Calu3 (cell line): ENCODE measurements at regions not wholly inside any gene's neighbourhood (a gene's known extent, or its start where the extent isn't known, plus 50 kb on each side); places are given as distances from the start of the nearest gene placed in this dataset.

ENCODE experiments used
- BruUV-seq: library from RNA; stranded (reverse); fragments of 400-500 nt; replicated peaks from 2 replicates; lab custom pipeline; 2021; lab: Mats Ljungman, UMichigan
- CTCF ChIA-PET: fragments of 300-600 bp; sonication (Branson Sonifier 250); formaldehyde crosslinking; loops from one replicate; lab custom pipeline; 2022; ENCODE audit warnings: antibody characterized with exemption; lab: Charles Lee
- DNase-seq: peaks from one replicate; pipeline ENCODE4 v3.0.0; 2022
- H3K27ac Mint-ChIP-seq: one replicate; pipeline ENCODE4 v1.8.0; 2022; ENCODE audit warnings: mixed read lengths; ENCODE audit not compliant: unreplicated experiment
- H3K27me3 Mint-ChIP-seq: one replicate; pipeline ENCODE4 v1.8.0; 2022; ENCODE audit warnings: mixed read lengths; ENCODE audit not compliant: unreplicated experiment
- H3K36me3 Mint-ChIP-seq: one replicate; pipeline ENCODE4 v1.8.0; 2022; ENCODE audit warnings: mild to moderate bottlenecking, moderate library complexity, mixed read lengths; ENCODE audit not compliant: insufficient read depth, unreplicated experiment
- H3K4me1 Mint-ChIP-seq: one replicate; pipeline ENCODE4 v1.8.0; 2022; ENCODE audit warnings: mild to moderate bottlenecking, low read depth, mixed read lengths; ENCODE audit not compliant: unreplicated experiment
- H3K4me3 Mint-ChIP-seq: one replicate; pipeline ENCODE4 v1.8.0; 2022; ENCODE audit warnings: mild to moderate bottlenecking, low read depth, moderate library complexity, mixed read lengths; ENCODE audit not compliant: unreplicated experiment
- H3K9me3 Mint-ChIP-seq: one replicate; pipeline ENCODE4 v1.8.0; 2022; ENCODE audit warnings: low read depth, mixed read lengths; ENCODE audit not compliant: unreplicated experiment
- intact Hi-C: fragments of 100-400 bp; cut with micrococcal nuclease; formaldehyde crosslinking; loops from one replicate; pipeline ENCODE4 v1.10.0; 2022; ENCODE audit not compliant: unreplicated experiment
- TF ChIP-seq, protein P1 (sequence below): fragments of 200-600 bp; IDR thresholded peaks from one replicate; pipeline ENCODE4 v1.8.0; 2022; ENCODE audit warnings: antibody characterized with exemption; ENCODE audit not compliant: unreplicated experiment

DNA sequence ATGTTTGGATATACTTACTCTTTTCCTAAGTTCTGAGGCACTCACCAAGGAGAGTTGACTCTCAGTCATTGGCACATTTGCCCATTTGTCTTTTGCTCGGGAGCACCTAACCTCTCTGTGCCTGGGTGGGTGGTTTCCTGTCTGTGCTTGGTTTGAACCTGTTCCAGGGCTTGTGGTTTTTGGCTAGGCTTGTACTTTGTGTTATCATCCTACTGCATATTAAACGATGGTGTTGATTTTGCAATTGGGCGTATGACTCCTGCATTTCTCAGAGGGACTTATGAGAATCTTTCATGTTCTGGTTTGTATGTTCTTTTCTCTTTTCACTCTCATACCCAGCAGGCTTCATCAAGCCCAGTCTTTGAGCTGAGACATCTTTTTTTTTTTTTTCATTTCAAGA lies 161.7 kb downstream of the BTC start:
- intact Hi-C loops = no loop called here
- peak; percentile 73 for DNase-seq
- TF ChIP-seq, protein P1, sequence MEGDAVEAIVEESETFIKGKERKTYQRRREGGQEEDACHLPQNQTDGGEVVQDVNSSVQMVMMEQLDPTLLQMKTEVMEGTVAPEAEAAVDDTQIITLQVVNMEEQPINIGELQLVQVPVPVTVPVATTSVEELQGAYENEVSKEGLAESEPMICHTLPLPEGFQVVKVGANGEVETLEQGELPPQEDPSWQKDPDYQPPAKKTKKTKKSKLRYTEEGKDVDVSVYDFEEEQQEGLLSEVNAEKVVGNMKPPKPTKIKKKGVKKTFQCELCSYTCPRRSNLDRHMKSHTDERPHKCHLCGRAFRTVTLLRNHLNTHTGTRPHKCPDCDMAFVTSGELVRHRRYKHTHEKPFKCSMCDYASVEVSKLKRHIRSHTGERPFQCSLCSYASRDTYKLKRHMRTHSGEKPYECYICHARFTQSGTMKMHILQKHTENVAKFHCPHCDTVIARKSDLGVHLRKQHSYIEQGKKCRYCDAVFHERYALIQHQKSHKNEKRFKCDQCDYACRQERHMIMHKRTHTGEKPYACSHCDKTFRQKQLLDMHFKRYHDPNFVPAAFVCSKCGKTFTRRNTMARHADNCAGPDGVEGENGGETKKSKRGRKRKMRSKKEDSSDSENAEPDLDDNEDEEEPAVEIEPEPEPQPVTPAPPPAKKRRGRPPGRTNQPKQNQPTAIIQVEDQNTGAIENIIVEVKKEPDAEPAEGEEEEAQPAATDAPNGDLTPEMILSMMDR = no peak
- H3K27me3 Mint-ChIP-seq = no peaks in the 10 kb centered on the region
- CTCF ChIA-PET = interaction anchor here (1.2 to 1.5 kb wide), 3 partner anchors 17 to 35 kb away, joined by 3 to 4 read pairs (median 3); no protein-coding TSS in a partner anchor
- peaks cover 11% of the 10 kb centered on the region for H3K36me3 Mint-ChIP-seq
- H3K4me1 Mint-ChIP-seq = peaks cover 49% of the 10 kb centered on the region
- H3K9me3 Mint-ChIP-seq = peaks cover 6% of the 10 kb centered on the region
- BruUV-seq = no TSS peak
- peak overlapping the region; percentile 92 for H3K27ac Mint-ChIP-seq
- H3K4me3 Mint-ChIP-seq = peak overlapping the region; percentile 46

DNA sequence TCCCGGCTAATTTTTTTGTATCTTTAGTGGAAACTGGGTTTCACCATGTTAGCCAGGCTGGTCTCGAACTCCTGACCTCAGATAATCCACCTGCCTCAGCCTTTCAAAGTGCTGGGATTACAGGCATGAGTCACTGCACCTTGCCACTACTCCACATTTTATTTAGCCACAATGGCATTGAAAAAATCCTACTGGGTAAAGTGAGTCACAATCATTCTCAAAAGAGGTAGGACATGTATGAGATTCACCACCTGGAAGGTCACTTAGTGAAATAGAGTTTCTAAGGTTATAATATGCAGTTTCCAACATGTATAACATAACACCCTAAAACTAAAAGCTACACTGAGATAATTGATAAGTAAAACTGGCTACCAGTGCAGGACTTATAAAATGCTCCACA lies 159.2 kb downstream of the BTC start:
- H3K27ac Mint-ChIP-seq = peak overlapping the region; percentile 33
- no peaks in the 10 kb centered on the region for H3K27me3 Mint-ChIP-seq
- CTCF ChIA-PET = no interaction called here
- H3K9me3 Mint-ChIP-seq = peaks cover 3% of the 10 kb centered on the region
- H3K4me3 Mint-ChIP-seq = no peak overlapping the region
- peaks cover 5% of the 10 kb centered on the region for H3K36me3 Mint-ChIP-seq
- no TSS peak for BruUV-seq
- intact Hi-C loops = no loop called here
- H3K4me1 Mint-ChIP-seq = peaks cover 40% of the 10 kb centered on the region
- TF ChIP-seq, protein P1 = no peak
- no peak for DNase-seq

DNA sequence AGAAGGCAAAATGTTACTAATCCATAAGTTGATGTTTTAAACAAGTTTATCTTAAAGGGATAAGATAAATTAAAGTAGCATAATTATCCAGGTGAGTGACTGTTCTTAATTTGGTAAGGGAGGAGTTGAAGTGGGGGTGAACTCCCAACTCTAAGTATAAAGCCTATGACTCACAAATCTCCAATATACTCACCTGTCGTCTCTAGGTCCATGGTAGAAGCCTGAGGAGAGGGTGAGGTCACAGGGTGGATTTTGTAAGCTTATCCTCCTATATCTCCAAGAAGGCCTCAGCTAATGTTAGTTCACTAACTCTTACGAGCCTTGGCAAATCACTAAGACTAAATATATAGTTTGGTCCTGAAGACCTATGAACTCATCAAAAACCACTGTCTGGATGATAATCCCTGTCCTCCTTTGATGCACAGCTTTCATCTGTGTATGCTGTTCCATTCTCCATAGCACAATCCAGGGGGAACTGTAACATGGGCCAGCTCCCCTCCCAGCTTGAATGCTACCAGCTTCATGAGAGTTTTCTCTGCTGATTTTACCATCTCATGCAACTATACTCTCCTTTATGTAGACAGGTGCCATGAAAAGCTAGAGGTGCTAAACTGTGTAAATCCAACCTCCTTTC lies 158.7 kb downstream of the BTC start:
- no peak for DNase-seq
- CTCF ChIA-PET = no interaction called here
- H3K9me3 Mint-ChIP-seq = no peaks in the 10 kb centered on the region
- peaks cover 5% of the 10 kb centered on the region for H3K36me3 Mint-ChIP-seq
- H3K4me3 Mint-ChIP-seq = no peak overlapping the region
- H3K4me1 Mint-ChIP-seq = peaks cover 40% of the 10 kb centered on the region
- intact Hi-C loops = no loop called here
- H3K27ac Mint-ChIP-seq = peak overlapping the region; percentile 33
- TF ChIP-seq, protein P1 = no peak
- no peaks in the 10 kb centered on the region for H3K27me3 Mint-ChIP-seq
- BruUV-seq = no TSS peak

DNA sequence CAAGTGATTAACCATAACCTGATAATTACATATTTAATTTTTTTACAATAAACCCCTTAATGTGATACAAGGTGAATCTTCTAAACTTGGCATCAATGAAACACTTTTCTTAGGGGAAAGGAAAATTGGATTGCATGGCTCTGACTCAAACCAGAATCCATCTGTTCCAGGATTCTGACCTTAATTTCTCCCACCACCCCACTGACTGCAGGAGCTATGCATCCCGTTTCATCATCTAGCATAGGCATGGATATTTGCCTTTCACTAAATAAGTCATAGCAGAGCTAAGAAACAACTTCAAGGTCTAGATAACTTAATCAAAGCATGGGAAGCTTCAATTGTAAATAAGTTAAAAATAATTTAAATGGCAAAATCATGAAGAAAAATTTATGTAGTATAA lies 156.3 kb downstream of the BTC start:
- TF ChIP-seq, protein P1 = no peak
- CTCF ChIA-PET = no interaction called here
- Mint-ChIP-seq H3K4me1 (peaks cover 40% of the 10 kb centered on the region), H3K27me3 (no peaks in the 10 kb centered on the region), H3K4me3 (no peak overlapping the region), H3K36me3 (no peaks in the 10 kb centered on the region), H3K27ac (no peak overlapping the region), H3K9me3 (no peaks in the 10 kb centered on the region)
- no TSS peak for BruUV-seq
- DNase-seq = no peak
- intact Hi-C loops = no loop called here
